Calu3 (cell line): ENCODE measurements at regions not wholly inside any gene's neighbourhood (a gene's known extent, or its start where the extent isn't known, plus 50 kb on each side); places are given as distances from the start of the nearest gene placed in this dataset.
"Not testable (repeated sequence)": the region's sequence is repeated elsewhere in the genome, so short reads cannot be mapped to it uniquely, and the experiment has no call there.

Source experiments
- BruUV-seq: library from RNA; stranded (reverse); fragments of 400-500 nt; replicated peaks from 2 replicates; lab custom pipeline; 2021; lab: Mats Ljungman, UMichigan
- CTCF ChIA-PET: fragments of 300-600 bp; sonication (Branson Sonifier 250); formaldehyde crosslinking; loops from one replicate; lab custom pipeline; 2022; ENCODE audit warnings: antibody characterized with exemption; lab: Charles Lee
- DNase-seq: peaks from one replicate; pipeline ENCODE4 v3.0.0; 2022
- H3K27ac Mint-ChIP-seq: one replicate; pipeline ENCODE4 v1.8.0; 2022; ENCODE audit warnings: mixed read lengths; ENCODE audit not compliant: unreplicated experiment
- H3K27me3 Mint-ChIP-seq: one replicate; pipeline ENCODE4 v1.8.0; 2022; ENCODE audit warnings: mixed read lengths; ENCODE audit not compliant: unreplicated experiment
- H3K36me3 Mint-ChIP-seq: one replicate; pipeline ENCODE4 v1.8.0; 2022; ENCODE audit warnings: mild to moderate bottlenecking, moderate library complexity, mixed read lengths; ENCODE audit not compliant: insufficient read depth, unreplicated experiment
- H3K4me1 Mint-ChIP-seq: one replicate; pipeline ENCODE4 v1.8.0; 2022; ENCODE audit warnings: mild to moderate bottlenecking, low read depth, mixed read lengths; ENCODE audit not compliant: unreplicated experiment
- H3K4me3 Mint-ChIP-seq: one replicate; pipeline ENCODE4 v1.8.0; 2022; ENCODE audit warnings: mild to moderate bottlenecking, low read depth, moderate library complexity, mixed read lengths; ENCODE audit not compliant: unreplicated experiment
- H3K9me3 Mint-ChIP-seq: one replicate; pipeline ENCODE4 v1.8.0; 2022; ENCODE audit warnings: low read depth, mixed read lengths; ENCODE audit not compliant: unreplicated experiment
- CTCF ChIP-seq: fragments of 200-600 bp; IDR thresholded peaks from one replicate; pipeline ENCODE4 v1.8.0; 2022; ENCODE audit warnings: antibody characterized with exemption; ENCODE audit not compliant: unreplicated experiment
- intact Hi-C: fragments of 100-400 bp; cut with micrococcal nuclease; formaldehyde crosslinking; loops from one replicate; pipeline ENCODE4 v1.10.0; 2022; ENCODE audit not compliant: unreplicated experiment

GRCh38 chr9:120307599-120307998, 272.4 kb downstream of the CDK5RAP2 start:
- no peak for DNase-seq
- no peaks in the 10 kb centered on the region for H3K36me3 Mint-ChIP-seq
- H3K27ac Mint-ChIP-seq = no peak overlapping the region
- no peaks in the 10 kb centered on the region for H3K9me3 Mint-ChIP-seq
- H3K27me3 Mint-ChIP-seq = peaks cover 26% of the 10 kb centered on the region
- no peak for TF ChIP-seq CTCF
- no peak overlapping the region for H3K4me3 Mint-ChIP-seq
- BruUV-seq = no TSS peak
- CTCF ChIA-PET = no interaction called here
- H3K4me1 Mint-ChIP-seq = no peaks in the 10 kb centered on the region
- intact Hi-C loops = no loop called here

GRCh38 chr9:120306561-120306960, 273.4 kb downstream of the CDK5RAP2 start:
- TF ChIP-seq CTCF = no peak
- H3K36me3 Mint-ChIP-seq = no peaks in the 10 kb centered on the region
- CTCF ChIA-PET = no interaction called here
- no TSS peak for BruUV-seq
- intact Hi-C loops = no loop called here
- no peaks in the 10 kb centered on the region for H3K4me1 Mint-ChIP-seq
- H3K27me3 Mint-ChIP-seq = peaks cover 26% of the 10 kb centered on the region
- no peak for DNase-seq
- no peak overlapping the region for H3K4me3 Mint-ChIP-seq
- H3K9me3 Mint-ChIP-seq = no peaks in the 10 kb centered on the region
- no peak overlapping the region for H3K27ac Mint-ChIP-seq

DNA sequence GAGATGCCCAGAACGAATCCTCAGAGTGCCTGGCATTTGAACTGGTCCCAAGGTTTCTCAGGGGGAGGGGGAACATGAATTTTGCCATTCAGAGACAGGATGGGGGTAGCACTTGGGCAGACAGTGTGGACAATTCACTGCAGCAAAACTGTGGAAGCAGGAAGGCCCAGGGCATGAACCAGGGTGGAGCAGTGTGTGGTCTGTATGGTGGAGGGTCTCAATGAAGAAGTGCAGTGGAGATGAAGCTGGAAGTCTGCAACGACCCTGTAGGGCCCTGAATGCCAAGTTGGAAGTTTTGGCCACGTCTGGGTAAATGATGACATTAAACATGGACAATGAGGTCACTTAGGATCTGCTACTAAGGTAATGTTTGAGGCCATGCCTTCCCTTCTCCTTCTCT, 273.9 kb downstream of the CDK5RAP2 start:
- CTCF ChIA-PET = no interaction called here
- H3K4me1 Mint-ChIP-seq = no peaks in the 10 kb centered on the region

DNA sequence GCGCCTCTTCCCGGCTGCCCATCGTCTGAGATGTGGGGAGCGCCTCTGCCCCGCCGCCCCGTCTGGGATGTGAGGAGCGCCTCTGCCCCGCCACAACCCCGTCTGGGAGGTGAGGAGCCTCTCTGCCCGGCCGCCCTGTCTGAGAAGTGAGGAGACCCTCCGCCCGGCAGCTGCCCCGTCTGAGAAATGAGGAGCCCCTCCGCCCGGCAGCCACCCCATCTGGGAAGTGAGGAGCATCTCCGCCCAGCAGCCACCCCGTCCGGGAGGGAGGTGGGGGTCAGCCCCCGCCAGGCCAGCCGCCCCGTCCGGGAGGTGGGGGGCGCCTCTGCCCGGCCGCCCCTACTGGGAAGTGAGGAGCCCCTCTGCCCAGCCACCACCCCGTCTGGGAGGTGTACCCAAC, 275.1 kb downstream of the CDK5RAP2 start:
- peaks cover 33% of the 10 kb centered on the region for H3K27me3 Mint-ChIP-seq
- intact Hi-C loops, H3K4me1 Mint-ChIP-seq, H3K4me3 Mint-ChIP-seq, H3K36me3 Mint-ChIP-seq, DNase-seq, H3K9me3 Mint-ChIP-seq, CTCF ChIA-PET, H3K27ac Mint-ChIP-seq, BruUV-seq: not testable (repeated sequence)

More for the DNA sequence above, 273.9 kb downstream of the CDK5RAP2 start:
- no peak overlapping the region for H3K27ac Mint-ChIP-seq
- BruUV-seq = no TSS peak
- intact Hi-C loops = no loop called here
- no peaks in the 10 kb centered on the region for H3K36me3 Mint-ChIP-seq
- DNase-seq = no peak
- TF ChIP-seq CTCF = no peak
- no peak overlapping the region for H3K4me3 Mint-ChIP-seq
- peaks cover 26% of the 10 kb centered on the region for H3K27me3 Mint-ChIP-seq
- H3K9me3 Mint-ChIP-seq = no peaks in the 10 kb centered on the region

GRCh38 chr9:120303519-120303918, 276.4 kb downstream of the CDK5RAP2 start:
- Mint-ChIP-seq H3K27ac (no peak overlapping the region), H3K9me3 (no peaks in the 10 kb centered on the region), H3K4me3 (no peak overlapping the region), H3K4me1 (no peaks in the 10 kb centered on the region), H3K36me3 (no peaks in the 10 kb centered on the region), H3K27me3 (peaks cover 36% of the 10 kb centered on the region)
- no peak for TF ChIP-seq CTCF
- DNase-seq = no peak
- CTCF ChIA-PET = no interaction called here
- BruUV-seq = no TSS peak
- intact Hi-C loops = no loop called here
